GM19438 (cell line): ENCODE measurements at regions not wholly inside any gene's neighbourhood (a gene's known extent, or its start where the extent isn't known, plus 50 kb on each side); places are given as distances from the start of the nearest gene placed in this dataset.

Experiments
- ATAC-seq: cut with Tn5 transposase; IDR thresholded peaks from one replicate; pipeline ENCODE4 v1.9.1; 2021; ENCODE audit warnings: low read depth; ENCODE audit not compliant: unreplicated experiment

GRCh38 chr11:16685914-16686313 lies 52.5 kb upstream of the C11orf58 start:
- no peak for ATAC-seq

- ATAC-seq = no peak
Measured at GRCh38 chr11:16678466-16679116, 59.9 kb upstream of the C11orf58 start.

- ATAC-seq = no peak
Measured at GRCh38 chr11:16669799-16670415, 68.5 kb upstream of the C11orf58 start.

GRCh38 chr11:16632295-16633200 lies 105.9 kb upstream of the C11orf58 start:
- no peak for ATAC-seq

- ATAC-seq = no peak
Measured at GRCh38 chr11:16630651-16631050, 107.8 kb upstream of the C11orf58 start.

- no peak for ATAC-seq
Measured at GRCh38 chr11:16618431-16618830, 120.0 kb upstream of the C11orf58 start.

GRCh38 chr11:16615480-16615879 lies 123.0 kb upstream of the C11orf58 start:
- ATAC-seq = no peak

- ATAC-seq = peak; percentile 99
Measured at GRCh38 chr11:16613512-16614381, 124.7 kb upstream of the C11orf58 start.

- ATAC-seq = no peak
Measured at GRCh38 chr11:16613262-16613511, 125.3 kb upstream of the C11orf58 start.

- no peak for ATAC-seq
Measured at GRCh38 chr11:16612566-16613261, 125.7 kb upstream of the C11orf58 start.

- ATAC-seq = no peak
Measured at GRCh38 chr11:16611926-16612565, 126.4 kb upstream of the C11orf58 start.

GRCh38 chr11:16611401-16611921 lies 127.0 kb upstream of the C11orf58 start:
- ATAC-seq = no peak

GRCh38 chr11:16610738-16611388 lies 127.6 kb upstream of the C11orf58 start:
- ATAC-seq = no peak

- no peak for ATAC-seq
Measured at GRCh38 chr11:16610213-16610737, 128.2 kb upstream of the C11orf58 start.

GRCh38 chr11:16609769-16610168 lies 128.7 kb upstream of the C11orf58 start:
- no peak for ATAC-seq

- no peak for ATAC-seq
Measured at GRCh38 chr11:16607675-16608644, 130.5 kb upstream of the C11orf58 start.

- no peak for ATAC-seq
Measured at GRCh38 chr11:16606784-16607674, 131.4 kb upstream of the C11orf58 start.
